ENCODE measurements at regions not wholly inside any gene's neighbourhood (a gene's known extent, or its start where the extent isn't known, plus 50 kb on each side); places are given as distances from the start of the nearest gene placed in this dataset.

DNA sequence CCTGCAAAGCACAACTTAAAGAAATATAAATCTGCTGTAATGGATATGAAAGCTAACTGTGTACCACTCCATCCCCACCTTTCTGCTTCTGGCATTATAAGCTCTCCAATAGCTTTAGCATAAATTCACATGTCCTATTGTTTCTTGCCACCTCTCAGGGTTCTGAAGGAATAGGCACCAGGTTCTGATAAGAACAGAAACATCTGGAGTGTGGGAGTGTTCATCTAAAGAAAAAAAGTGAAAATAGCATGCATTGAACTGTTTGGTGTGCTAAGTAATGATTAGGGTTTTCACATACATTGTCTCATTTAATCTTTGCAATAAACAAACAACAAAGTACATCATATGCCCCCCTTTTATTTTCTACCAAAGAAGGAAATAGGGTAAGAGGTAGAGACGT lies 72.3 kb downstream of the FAM76B start:
- Histone ChIP-seq H3K4me3 (no peak overlapping the region), H3K27me3 (replicated peaks in 1 of 7) (no peaks in the 10 kb centered on the region), H3K36me3 (no peaks in the 10 kb centered on the region), H3K9me3 (peaks cover 0 to 5% (median 0%) of the 10 kb centered on the region in 8 donors), H3K27ac (peak overlapping the region in 7 of 8 donors; percentile 58 to 91 (median 77)), H3K4me1 (peaks cover 0 to 59% (median 28%) of the 10 kb centered on the region in 6 donors)
- DNase-seq: no peak
- no peak for TF ChIP-seq POLR2A (IDR thresholded peaks at IDR 0.05)
- TF ChIP-seq, protein P1, sequence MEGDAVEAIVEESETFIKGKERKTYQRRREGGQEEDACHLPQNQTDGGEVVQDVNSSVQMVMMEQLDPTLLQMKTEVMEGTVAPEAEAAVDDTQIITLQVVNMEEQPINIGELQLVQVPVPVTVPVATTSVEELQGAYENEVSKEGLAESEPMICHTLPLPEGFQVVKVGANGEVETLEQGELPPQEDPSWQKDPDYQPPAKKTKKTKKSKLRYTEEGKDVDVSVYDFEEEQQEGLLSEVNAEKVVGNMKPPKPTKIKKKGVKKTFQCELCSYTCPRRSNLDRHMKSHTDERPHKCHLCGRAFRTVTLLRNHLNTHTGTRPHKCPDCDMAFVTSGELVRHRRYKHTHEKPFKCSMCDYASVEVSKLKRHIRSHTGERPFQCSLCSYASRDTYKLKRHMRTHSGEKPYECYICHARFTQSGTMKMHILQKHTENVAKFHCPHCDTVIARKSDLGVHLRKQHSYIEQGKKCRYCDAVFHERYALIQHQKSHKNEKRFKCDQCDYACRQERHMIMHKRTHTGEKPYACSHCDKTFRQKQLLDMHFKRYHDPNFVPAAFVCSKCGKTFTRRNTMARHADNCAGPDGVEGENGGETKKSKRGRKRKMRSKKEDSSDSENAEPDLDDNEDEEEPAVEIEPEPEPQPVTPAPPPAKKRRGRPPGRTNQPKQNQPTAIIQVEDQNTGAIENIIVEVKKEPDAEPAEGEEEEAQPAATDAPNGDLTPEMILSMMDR (IDR thresholded peaks at IDR 0.05 in 8 of 11, conservative IDR thresholded peaks at IDR 0.05 in 3 of 11): no peak
- no peak for TF ChIP-seq POLR2AphosphoS5 (IDR thresholded peaks at IDR 0.05)
- WGBS, 5 donors: 0 to 97% (median 53%) methylated on average over 1 of the region's 1 CpG
- intact Hi-C loops (cut with DNase I; ENCODE audit: low total_unique reads): no loop called here

GRCh38 chr11:95716266-95716665 lies 73.3 kb downstream of the FAM76B start:
- peak overlapping the region; percentile 6 to 91 (median 76) for H3K27ac ChIP-seq
- no peak for TF ChIP-seq POLR2A (IDR thresholded peaks at IDR 0.05)

DNA sequence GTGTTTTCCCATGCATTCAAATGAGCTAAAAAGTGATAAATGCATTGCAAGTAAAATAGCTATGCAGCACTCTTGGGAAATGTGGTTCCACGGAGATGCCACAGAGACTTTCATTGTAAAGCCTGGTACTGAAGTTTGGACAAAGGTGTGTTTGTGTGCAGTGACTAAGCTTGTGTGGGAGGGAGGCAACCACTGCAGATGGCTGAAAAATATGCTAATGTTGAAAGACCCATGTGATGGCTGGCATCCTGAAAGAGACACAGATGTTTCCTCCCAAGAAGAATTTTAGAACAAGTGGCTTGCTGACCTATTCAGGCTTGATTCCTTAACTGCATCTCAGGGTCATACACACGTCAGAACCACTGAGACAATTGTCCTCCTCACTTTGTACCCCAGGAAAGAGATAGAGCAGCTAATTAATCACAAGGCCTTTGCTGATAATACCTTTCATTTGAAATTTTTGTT lies 73.8 kb downstream of the FAM76B start:
- TF ChIP-seq POLR2AphosphoS5 (IDR thresholded peaks at IDR 0.05) (peak in 1 of 3 donors; percentile 85), POLR2A (IDR thresholded peaks at IDR 0.05) (peak in 2 of 3 donors; percentile 5 to 51)
- TF ChIP-seq, protein P1 (IDR thresholded peaks at IDR 0.05 in 8 of 11, conservative IDR thresholded peaks at IDR 0.05 in 3 of 11): no peak
- Histone ChIP-seq H3K36me3 (no peaks in the 10 kb centered on the region), H3K9me3 (peaks cover 0 to 5% (median 0%) of the 10 kb centered on the region in 8 donors), H3K27me3 (replicated peaks in 1 of 7) (no peaks in the 10 kb centered on the region), H3K4me3 (no peak overlapping the region), H3K27ac (peak overlapping the region; percentile 16 to 91 (median 77)), H3K4me1 (peaks cover 0 to 69% (median 27%) of the 10 kb centered on the region in 6 donors)
- WGBS, 5 donors: 9 to 20% (median 11%) methylated on average over 2 of the region's 2 CpGs
- intact Hi-C loops (cut with DNase I; ENCODE audit: low total_unique reads): no loop called here
- no peak for DNase-seq

More at GRCh38 chr11:95716266-95716665, 73.3 kb downstream of the FAM76B start:
- intact Hi-C loops (cut with DNase I; ENCODE audit: low total_unique reads): no loop called here
- DNase-seq: no peak
- peaks cover 0 to 68% (median 28%) of the 10 kb centered on the region in 6 donors for H3K4me1 ChIP-seq
- H3K36me3 ChIP-seq: no peaks in the 10 kb centered on the region
- peaks cover 0 to 5% (median 0%) of the 10 kb centered on the region in 8 donors for H3K9me3 ChIP-seq
- no peaks in the 10 kb centered on the region for H3K27me3 ChIP-seq (replicated peaks in 1 of 7)
- WGBS, 5 donors: 51 to 72% (median 57%) methylated on average over 3 of the region's 3 CpGs
- no peak overlapping the region for H3K4me3 ChIP-seq

DNA sequence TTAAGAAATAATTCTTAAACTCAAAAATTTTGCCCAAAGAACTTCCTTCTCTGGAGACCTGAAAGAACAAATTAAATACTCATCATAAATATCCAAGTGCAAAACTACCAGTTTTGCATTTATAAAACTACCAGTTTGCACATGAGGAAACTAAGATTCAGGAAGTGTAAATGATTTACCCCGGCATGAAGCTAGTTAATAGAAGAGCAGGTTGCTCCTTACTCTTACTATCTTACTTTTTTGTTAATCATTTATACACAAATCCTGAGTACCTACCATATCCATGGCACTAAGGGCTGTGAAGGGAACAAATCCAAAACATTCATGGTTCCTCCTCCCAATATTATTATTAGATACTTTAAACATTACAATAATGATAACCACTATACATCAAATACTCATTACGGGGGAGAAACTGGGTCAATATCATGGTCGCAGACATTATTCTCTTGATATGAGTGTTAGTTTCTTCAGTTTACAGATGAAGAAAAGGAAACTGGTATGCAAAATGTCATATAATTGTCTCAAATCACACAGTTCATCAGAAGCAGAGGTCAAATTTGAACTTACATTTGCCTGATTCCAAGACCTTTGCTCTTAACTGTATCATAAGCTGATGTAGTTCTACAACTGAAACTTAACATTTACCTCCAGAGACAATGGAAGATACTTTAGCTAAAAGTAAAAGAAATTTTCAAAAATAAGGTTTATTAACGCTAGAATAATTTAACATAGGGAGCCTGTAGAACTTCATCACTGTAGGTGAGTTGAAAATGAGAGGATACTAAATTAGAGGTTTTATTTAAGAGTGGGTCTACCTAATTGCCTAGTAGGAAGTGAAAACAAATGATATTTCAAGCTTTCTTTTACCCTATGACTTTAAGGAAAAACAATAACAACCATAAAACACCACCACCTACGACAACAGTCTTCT lies 74.5 kb downstream of the FAM76B start:
- Histone ChIP-seq H3K36me3 (no peaks in the 10 kb centered on the region), H3K27me3 (replicated peaks in 1 of 7) (no peaks in the 10 kb centered on the region), H3K4me3 (no peak overlapping the region), H3K9me3 (peaks cover 0 to 5% (median 0%) of the 10 kb centered on the region in 8 donors), H3K4me1 (peaks cover 0 to 63% (median 23%) of the 10 kb centered on the region in 6 donors), H3K27ac (peak overlapping the region; percentile 16 to 91 (median 76))
- intact Hi-C loops (cut with DNase I; ENCODE audit: low total_unique reads): no loop called here
- 54 to 64% (median 59%) methylated on average over 5 of the region's 5 CpGs for WGBS, 5 donors
- TF ChIP-seq POLR2AphosphoS5 (IDR thresholded peaks at IDR 0.05): no peak
- TF ChIP-seq, protein P1 (IDR thresholded peaks at IDR 0.05 in 8 of 11, conservative IDR thresholded peaks at IDR 0.05 in 3 of 11): no peak
- TF ChIP-seq POLR2A (IDR thresholded peaks at IDR 0.05): no peak
- DNase-seq: no peak

Data from spleen (tissue), 11 donors.